Endodermal cell (in vitro differentiated cells): ENCODE measurements at regions not wholly inside any gene's neighbourhood (a gene's known extent, or its start where the extent isn't known, plus 50 kb on each side); places are given as distances from the start of the nearest gene placed in this dataset.

Source experiments
- DNase-seq: peaks from one replicate; pipeline ENCODE4 v3.0.0-alpha.2; 2017
- H3K27ac ChIP-seq: 2 replicates; pipeline ENCODE4 v1.5.1; 2013; ENCODE audit warnings: mild to moderate bottlenecking, low read depth, low read length, moderate library complexity
- H3K27me3 ChIP-seq: 2 replicates; pipeline ENCODE4 v1.6.1; 2013; ENCODE audit warnings: mild to moderate bottlenecking, low read length, moderate library complexity; ENCODE audit not compliant: insufficient read depth, control insufficient read depth, poor library complexity, severe bottlenecking
- H3K36me3 ChIP-seq: 2 replicates; pipeline ENCODE4 v1.7.0; 2013; ENCODE audit warnings: mild to moderate bottlenecking, low read length, moderate library complexity; ENCODE audit not compliant: control insufficient read depth, insufficient read depth
- H3K4me1 ChIP-seq: one replicate; pipeline ENCODE4 v1.7.0; 2013; ENCODE audit warnings: low read length; ENCODE audit not compliant: control insufficient read depth, insufficient read depth
- H3K4me3 ChIP-seq: 2 replicates; pipeline ENCODE4 v1.5.1; 2013; ENCODE audit warnings: mild to moderate bottlenecking, low read length, moderate library complexity
- H3K9ac ChIP-seq: 2 replicates; pipeline ENCODE4 v1.6.1; 2013; ENCODE audit warnings: mild to moderate bottlenecking, low read length, moderate library complexity; ENCODE audit not compliant: poor library complexity, severe bottlenecking; ENCODE audit errors: extremely low read depth
- H3K9me3 ChIP-seq: 2 replicates; pipeline ENCODE4 v1.6.1; 2013; ENCODE audit warnings: mild to moderate bottlenecking, low read length, moderate library complexity; ENCODE audit not compliant: control insufficient read depth
- H3K27ac Mint-ChIP-seq: 2 replicates; pipeline ENCODE4 v1.8.0; 2020; ENCODE audit warnings: mixed read lengths
- H3K27me3 Mint-ChIP-seq: 2 replicates; pipeline ENCODE4 v1.8.0; 2021; ENCODE audit warnings: mild to moderate bottlenecking, mixed read lengths; ENCODE audit not compliant: insufficient read depth
- H3K36me3 Mint-ChIP-seq: 2 replicates; pipeline ENCODE4 v1.8.0; 2020; ENCODE audit warnings: low read depth, mixed read lengths
- H3K4me1 Mint-ChIP-seq: 2 replicates; pipeline ENCODE4 v1.8.0; 2020; ENCODE audit warnings: mixed read lengths
- H3K4me3 Mint-ChIP-seq: 2 replicates; pipeline ENCODE4 v1.8.0; 2020; ENCODE audit warnings: mild to moderate bottlenecking, moderate library complexity, mixed read lengths
- H3K9me3 Mint-ChIP-seq: 2 replicates; pipeline ENCODE4 v1.8.0; 2020; ENCODE audit warnings: mild to moderate bottlenecking, mixed read lengths
- CTCF ChIP-seq: fragments of 200-600 bp; sonication (generic); conservative IDR thresholded peaks from 2 replicates; pipeline ENCODE4 v1.5.0; 2021; ENCODE audit warnings: antibody characterized with exemption, mild to moderate bottlenecking
- WGBS, 2 experiments: methylation state at CpG; one replicate each; pipeline versions ENCODE4 v1.1.5 to v1.1.7; 2013; ENCODE audit warnings: missing lambda C conversion rate in 2 of 2, mixed read lengths in 1 of 2; ENCODE audit not compliant: insufficient coverage in 1 of 2, insufficient read length in 1 of 2; 5-methylcytosine and 5-hydroxymethylcytosine counted together

GRCh38 chr5:54882841-54883240 is 102.6 kb downstream of the ESM1 start:
- H3K4me3 ChIP-seq: peak overlapping the region; percentile 72
- no peaks in the 10 kb centered on the region for H3K36me3 Mint-ChIP-seq
- no peaks in the 10 kb centered on the region for H3K9me3 ChIP-seq
- H3K27me3 ChIP-seq: peaks cover 80% of the 10 kb centered on the region
- peaks cover 1% of the 10 kb centered on the region for H3K9me3 Mint-ChIP-seq
- H3K4me1 Mint-ChIP-seq: peaks cover 19% of the 10 kb centered on the region
- DNase-seq: no peak
- no peaks in the 10 kb centered on the region for H3K36me3 ChIP-seq
- H3K9ac ChIP-seq: no peak overlapping the region
- no peak for TF ChIP-seq CTCF
- no peaks in the 10 kb centered on the region for H3K4me1 ChIP-seq
- H3K4me3 Mint-ChIP-seq: peak overlapping the region; percentile 63
- no peak overlapping the region for H3K27ac Mint-ChIP-seq
- peaks cover 49% of the 10 kb centered on the region for H3K27me3 Mint-ChIP-seq
- WGBS, 2 experiments: 87 to 96% methylated on average over 5 to 8 of the region's 8 CpGs
- H3K27ac ChIP-seq: no peak overlapping the region

- no peaks in the 10 kb centered on the region for H3K36me3 ChIP-seq
- H3K4me3 Mint-ChIP-seq: no peak overlapping the region
- 83 to 89% methylated on average over 2 to 4 of the region's 4 CpGs for WGBS, 2 experiments
- H3K27me3 Mint-ChIP-seq: peaks cover 51% of the 10 kb centered on the region
- TF ChIP-seq CTCF: no peak
- no peaks in the 10 kb centered on the region for H3K36me3 Mint-ChIP-seq
- H3K4me1 Mint-ChIP-seq: peaks cover 22% of the 10 kb centered on the region
- H3K27ac ChIP-seq: no peak overlapping the region
- H3K9me3 Mint-ChIP-seq: peaks cover 1% of the 10 kb centered on the region
- no peak overlapping the region for H3K4me3 ChIP-seq
- no peak overlapping the region for H3K27ac Mint-ChIP-seq
- no peaks in the 10 kb centered on the region for H3K9me3 ChIP-seq
- H3K9ac ChIP-seq: no peak overlapping the region
- H3K4me1 ChIP-seq: no peaks in the 10 kb centered on the region
- H3K27me3 ChIP-seq: peaks cover 77% of the 10 kb centered on the region
- no peak for DNase-seq
These were observed 103.3 kb downstream of the ESM1 start for GRCh38 chr5:54882101-54882500.

- no peaks in the 10 kb centered on the region for H3K4me1 ChIP-seq
- H3K36me3 Mint-ChIP-seq: no peaks in the 10 kb centered on the region
- no peak overlapping the region for H3K27ac Mint-ChIP-seq
- peaks cover 1% of the 10 kb centered on the region for H3K9me3 Mint-ChIP-seq
- H3K4me3 Mint-ChIP-seq: no peak overlapping the region
- no peak overlapping the region for H3K4me3 ChIP-seq
- no peaks in the 10 kb centered on the region for H3K36me3 ChIP-seq
- H3K9me3 ChIP-seq: no peaks in the 10 kb centered on the region
- no peak overlapping the region for H3K9ac ChIP-seq
- no peak for DNase-seq
- WGBS, 2 experiments: 97 to 100% methylated on average over 2 to 4 of the region's 5 CpGs
- no peak for TF ChIP-seq CTCF
- H3K27me3 ChIP-seq: peaks cover 75% of the 10 kb centered on the region
- H3K27me3 Mint-ChIP-seq: peaks cover 54% of the 10 kb centered on the region
- H3K4me1 Mint-ChIP-seq: peaks cover 29% of the 10 kb centered on the region
- no peak overlapping the region for H3K27ac ChIP-seq
These were observed 103.9 kb downstream of the ESM1 start for GRCh38 chr5:54881286-54882005.
